Left cardiac atrium (tissue), 4 donors: ENCODE measurements at regions not wholly inside any gene's neighbourhood (a gene's known extent, or its start where the extent isn't known, plus 50 kb on each side); places are given as distances from the start of the nearest gene placed in this dataset.
"Not testable (repeated sequence)": the region's sequence is repeated elsewhere in the genome, so short reads cannot be mapped to it uniquely, and the experiment has no call there.

Experiments used
- ATAC-seq, 2 donors: fragments of 200-7000 bp; cut with Tn5 transposase; one replicate each; pipeline ENCODE4 v1.9.1; 2020; ENCODE audit warnings: mild to moderate bottlenecking in 2 of 2, moderate library complexity in 2 of 2
- DNase-seq: peaks from one replicate; pipeline ENCODE4 v3.0.0-alpha.2; 2020
- intact Hi-C, 2 donors: fragments of 100-400 bp; cut with DNase I; formaldehyde crosslinking; loops; one replicate each; pipeline versions ENCODE4 v1.14.1 to v1.15.1; 2022 to 2023
- donor health status: DM: no; HTN: yes; CAD: no.
- donor health status: DM: no; HTN: yes; CAD: no; lungs with severe emphysema.
- donor health status: DM: yes; HTN: yes; CAD: no.
- donor health status: Dilated cardiomyopathy.

DNA sequence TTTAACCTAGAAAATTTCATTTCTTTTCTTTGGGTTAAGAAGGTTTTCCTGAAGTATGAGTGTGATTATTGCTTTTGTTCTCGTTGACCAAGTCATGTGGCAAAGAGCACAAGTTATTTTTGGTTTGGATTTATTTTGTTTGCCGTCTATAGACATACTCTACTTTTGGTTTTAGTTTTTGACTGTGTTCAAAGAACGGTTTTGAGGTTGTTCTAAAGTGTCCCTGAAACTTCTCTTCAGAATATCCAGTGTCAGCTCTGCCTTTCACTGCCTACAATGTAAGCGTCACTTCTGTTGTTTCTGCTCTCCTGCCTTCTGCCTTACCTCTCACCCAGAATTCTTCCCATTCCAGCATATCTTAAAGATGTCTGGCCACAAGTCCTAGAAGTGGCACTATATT is 812.2 kb downstream of the C4orf33 start:
- ATAC-seq (no peak), DNase-seq (no peak)

DNA sequence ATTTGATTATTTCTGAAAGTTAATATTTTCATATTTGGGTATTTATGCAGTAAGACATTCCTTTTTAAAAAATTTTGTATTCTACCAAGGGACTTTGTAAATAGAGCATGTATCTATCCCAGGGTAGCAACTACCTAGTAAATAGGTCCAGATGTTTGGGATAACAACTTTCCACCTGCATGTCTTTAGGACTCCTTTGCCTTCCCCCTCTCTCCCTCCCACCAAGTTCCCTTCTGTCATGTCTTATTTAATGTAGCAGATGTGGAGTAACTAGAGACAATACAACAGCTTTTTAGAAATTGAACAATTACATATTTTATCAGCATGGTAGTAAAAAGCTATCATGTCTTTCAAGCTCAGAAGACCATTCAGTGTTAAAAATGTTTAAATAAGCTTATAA is 821.0 kb downstream of the C4orf33 start:
- DNase-seq = no peak
- no peak for ATAC-seq

More for the DNA sequence above, 812.2 kb downstream of the C4orf33 start:
- intact Hi-C loops = no loop called here

GRCh38 chr4:129917651-129918050 is 821.7 kb downstream of the C4orf33 start:
- ATAC-seq = no peak

More for the DNA sequence above, 821.0 kb downstream of the C4orf33 start:
- intact Hi-C loops = no loop called here

GRCh38 chr4:129926936-129927335 is 831.0 kb downstream of the C4orf33 start:
- no peak for DNase-seq
- intact Hi-C loops = no loop called here
- ATAC-seq = no peak

More at GRCh38 chr4:129917651-129918050, 821.7 kb downstream of the C4orf33 start:
- intact Hi-C loops = no loop called here
- no peak for DNase-seq

- intact Hi-C loops = no loop called here
- ATAC-seq (no peak), DNase-seq (no peak)
Observed at GRCh38 chr4:129929052-129929451, 833.1 kb downstream of the C4orf33 start.

GRCh38 chr4:129929984-129930383 is 834.0 kb downstream of the C4orf33 start:
- no peak for DNase-seq
- no peak for ATAC-seq
- intact Hi-C loops = no loop called here

DNA sequence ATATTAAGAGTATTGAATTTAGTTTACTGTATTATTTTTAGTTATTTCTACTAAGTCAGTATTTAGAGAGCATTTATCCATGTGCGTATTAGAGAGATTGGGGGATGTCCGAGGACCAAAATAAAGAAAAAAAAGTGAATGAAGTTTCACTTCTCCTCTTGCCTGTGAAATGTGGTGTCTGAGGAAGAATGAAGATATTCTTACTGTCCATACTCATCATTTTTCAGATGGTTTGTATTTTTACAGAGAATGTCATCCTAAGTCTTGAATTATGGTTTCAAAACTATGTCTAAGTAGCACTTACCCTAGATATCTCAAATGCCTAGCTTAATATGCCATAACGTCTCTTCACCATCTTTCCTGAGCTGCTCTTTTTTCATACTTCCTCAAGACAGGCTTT is 854.3 kb downstream of the C4orf33 start:
- intact Hi-C loops = no loop called here
- DNase-seq = no peak
- ATAC-seq = no peak

DNA sequence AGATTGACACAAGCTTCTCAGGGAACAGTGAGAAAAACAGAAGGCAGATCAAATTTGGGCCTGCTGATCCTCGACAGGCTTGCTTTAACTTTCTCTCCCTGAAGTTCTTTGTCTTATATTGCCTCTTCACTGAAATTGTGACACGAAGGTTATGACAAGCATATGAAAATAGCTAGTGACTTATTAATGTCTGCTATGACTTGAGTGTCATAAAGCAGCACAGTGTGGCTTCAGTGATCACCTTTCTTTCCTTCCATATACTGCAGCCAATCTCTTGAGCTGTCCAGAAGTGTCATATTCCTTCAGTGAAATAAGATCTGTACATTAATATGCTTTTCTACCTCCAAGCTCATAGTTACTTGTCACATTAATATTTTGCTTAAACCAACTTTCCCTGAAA is 870.2 kb downstream of the C4orf33 start:
- no peak for DNase-seq
- intact Hi-C loops = no loop called here
- no peak for ATAC-seq

- no peak for DNase-seq
- ATAC-seq = no peak
- intact Hi-C loops = no loop called here
Observed at GRCh38 chr4:129968366-129968765, 872.4 kb downstream of the C4orf33 start.

DNA sequence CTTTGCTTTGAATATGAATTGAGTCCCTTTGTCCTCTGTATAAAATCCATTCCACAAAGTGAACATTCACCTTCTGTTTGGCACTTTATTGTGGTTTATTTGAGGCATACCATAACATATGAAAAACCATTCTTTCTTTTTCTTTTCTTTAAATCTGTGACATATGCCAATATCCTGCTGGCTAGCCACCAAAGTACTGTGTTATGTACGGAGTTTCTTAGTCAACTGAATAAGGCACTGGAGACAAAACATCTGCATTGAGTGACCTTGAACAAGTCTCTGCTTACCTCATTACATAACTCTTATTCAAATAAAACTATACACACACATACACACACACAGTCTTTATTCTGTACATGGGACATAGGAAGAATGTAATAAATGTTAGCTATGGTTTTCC is 872.8 kb downstream of the C4orf33 start:
- ATAC-seq = no peak
- DNase-seq = no peak
- intact Hi-C loops = no loop called here

DNA sequence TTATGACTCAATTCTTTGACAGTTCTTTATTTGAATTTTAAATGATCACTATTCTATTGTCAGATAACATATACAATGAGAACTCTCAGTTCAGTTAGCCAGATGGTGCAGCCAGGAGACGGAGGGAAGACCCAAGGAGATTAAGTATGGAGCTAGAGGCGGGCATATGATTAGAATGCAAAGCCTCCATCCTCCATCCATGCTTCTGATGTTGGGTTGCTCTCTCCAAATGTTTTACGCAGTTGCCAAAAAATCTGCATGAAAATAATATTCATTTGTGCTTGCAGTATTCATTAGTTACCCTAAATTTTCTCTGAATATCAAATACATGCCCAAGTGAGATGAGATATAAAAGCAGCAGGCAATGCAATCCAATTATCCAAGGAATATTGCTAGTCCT is 874.8 kb downstream of the C4orf33 start:
- ATAC-seq (no peak), DNase-seq (no peak)
- intact Hi-C loops = no loop called here

- ATAC-seq = no peak
- DNase-seq = no peak
- intact Hi-C loops = no loop called here
Observed at GRCh38 chr4:129971419-129971818, 875.5 kb downstream of the C4orf33 start.

DNA sequence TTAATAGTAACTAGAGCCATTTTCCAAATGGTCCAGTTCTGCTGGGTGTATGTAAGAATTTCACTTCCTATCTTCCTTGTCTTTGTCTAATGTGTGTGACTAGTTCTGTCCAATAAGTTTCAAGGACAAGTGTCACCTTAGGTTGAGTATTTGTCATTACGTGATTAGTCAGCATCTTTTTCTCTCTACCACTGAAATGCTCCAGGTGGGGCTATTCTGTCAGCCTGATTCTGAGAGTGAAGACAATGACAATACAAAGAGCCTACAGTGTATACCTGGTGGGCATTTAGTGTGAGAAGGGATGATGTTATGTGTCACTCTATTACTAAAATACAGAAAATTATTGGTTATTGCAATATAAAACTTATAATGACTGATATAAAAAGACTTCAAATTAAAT is 876.3 kb downstream of the C4orf33 start:
- intact Hi-C loops = no loop called here
- DNase-seq (no peak), ATAC-seq (no peak)

- ATAC-seq = no peak
- intact Hi-C loops = no loop called here
Observed at GRCh38 chr4:129974730-129975129, 878.8 kb downstream of the C4orf33 start.

DNA sequence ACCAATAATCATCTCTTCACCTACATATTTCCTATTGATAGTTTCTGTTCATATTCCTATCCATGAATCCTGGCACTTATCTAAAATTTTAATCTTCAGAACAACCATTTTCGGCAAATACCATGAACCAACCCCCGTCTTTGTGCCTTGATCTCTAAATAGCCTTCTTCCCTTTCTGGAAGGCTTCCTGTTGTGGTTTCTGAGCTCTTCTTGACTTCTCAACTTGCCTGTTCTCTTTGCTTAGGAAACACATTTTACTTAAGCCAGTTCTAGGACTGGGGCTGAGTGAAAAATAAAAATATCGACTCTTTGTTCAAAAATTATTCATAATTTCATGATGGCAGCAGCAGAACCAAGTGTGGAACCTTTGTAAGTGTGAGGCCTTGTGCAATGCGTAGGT is 882.4 kb downstream of the C4orf33 start:
- DNase-seq = no peak
- ATAC-seq = no peak
- intact Hi-C loops = no loop called here

More at GRCh38 chr4:129974730-129975129, 878.8 kb downstream of the C4orf33 start:
- no peak for DNase-seq

DNA sequence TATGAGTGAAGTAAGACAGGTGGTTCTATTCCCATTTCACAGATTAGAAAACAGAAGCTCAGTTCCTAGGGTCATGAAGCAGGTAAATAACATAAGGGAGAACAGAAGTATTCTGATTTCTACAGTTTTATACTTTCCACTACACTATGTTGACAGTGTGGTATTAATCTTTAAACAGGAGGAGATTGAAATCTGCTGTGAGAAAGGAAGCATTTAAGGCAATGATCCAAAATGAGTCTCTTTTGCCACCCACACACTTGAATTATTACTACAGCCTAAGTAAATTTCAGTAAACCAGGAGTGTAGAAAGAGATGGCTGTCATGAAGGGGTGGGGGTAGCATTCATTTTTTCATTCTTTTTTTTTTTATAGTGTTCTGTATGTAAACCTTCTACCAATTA is 893.0 kb downstream of the C4orf33 start:
- ATAC-seq = no peak
- intact Hi-C loops = no loop called here
- DNase-seq = no peak

DNA sequence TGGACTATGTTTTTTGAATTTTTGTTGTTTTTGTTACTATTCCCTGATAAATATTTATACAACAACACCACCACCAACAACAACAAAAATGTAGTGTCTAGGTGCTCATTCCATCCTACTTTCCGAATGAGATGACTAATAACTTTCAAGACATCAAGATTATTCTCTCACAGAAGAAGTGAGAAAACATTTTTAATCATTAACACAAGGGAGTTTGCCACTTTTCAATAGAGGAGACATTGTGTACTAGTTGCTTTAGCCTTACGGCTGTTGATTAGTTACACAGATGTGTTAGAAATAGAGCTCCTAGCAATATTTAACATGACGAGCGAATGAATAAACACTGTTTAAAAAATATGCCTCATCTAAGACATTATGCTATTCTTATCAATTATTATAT is 898.8 kb downstream of the C4orf33 start:
- ATAC-seq (no peak), DNase-seq (no peak)
- intact Hi-C loops = no loop called here

DNA sequence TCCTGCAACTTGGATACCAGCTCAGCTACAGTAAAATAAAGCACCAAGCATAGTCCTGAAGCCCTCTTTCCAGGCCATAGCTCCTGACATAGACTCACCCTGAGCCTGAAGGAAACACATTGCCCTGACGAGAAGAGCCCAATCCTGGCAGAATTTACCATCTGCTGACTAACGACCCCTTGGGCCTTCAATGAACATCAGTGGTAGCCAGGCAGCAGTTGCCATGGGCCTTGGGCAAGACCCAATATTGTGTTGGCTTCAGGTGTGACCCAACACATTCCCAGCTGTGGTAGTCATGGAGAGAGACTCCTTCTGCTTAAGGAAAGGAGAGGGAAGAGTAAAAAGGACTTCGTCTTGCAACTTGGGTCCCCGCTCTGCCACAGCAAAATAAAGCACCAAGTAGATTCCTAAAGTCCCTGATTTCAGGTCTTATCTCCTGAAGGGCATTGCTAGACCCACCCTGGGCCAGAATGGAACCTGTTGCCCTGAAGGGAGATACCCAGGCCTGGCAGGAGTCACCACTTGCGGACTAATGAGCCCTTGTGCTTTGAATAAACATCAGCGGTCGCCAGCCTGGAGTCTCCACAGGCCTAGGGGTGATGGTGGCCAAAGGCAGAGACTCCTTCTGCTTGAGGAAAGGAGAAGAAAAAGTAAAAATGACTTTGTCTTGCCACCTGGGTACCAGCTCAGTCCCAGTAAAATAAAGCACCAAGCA is 902.6 kb downstream of the C4orf33 start:
- DNase-seq = no peak

GRCh38 chr4:129999156-129999555 is 903.2 kb downstream of the C4orf33 start:
- intact Hi-C loops = no loop called here
- DNase-seq (no peak), ATAC-seq (no peak)

More for the DNA sequence above, 902.6 kb downstream of the C4orf33 start:
- ATAC-seq = no peak
- intact Hi-C loops = no loop called here

GRCh38 chr4:130008461-130008860 is 912.5 kb downstream of the C4orf33 start:
- intact Hi-C loops = no loop called here

GRCh38 chr4:130012806-130013205 is 916.9 kb downstream of the C4orf33 start:
- DNase-seq, intact Hi-C loops, ATAC-seq: not testable (repeated sequence)

More at GRCh38 chr4:130008461-130008860, 912.5 kb downstream of the C4orf33 start:
- ATAC-seq (no peak), DNase-seq (no peak)
